ENCODE measurements at regions not wholly inside any gene's neighbourhood (a gene's known extent, or its start where the extent isn't known, plus 50 kb on each side); places are given as distances from the start of the nearest gene placed in this dataset.
"Not testable (repeated sequence)": the region's sequence is repeated elsewhere in the genome, so short reads cannot be mapped to it uniquely, and the experiment has no call there.

GRCh38 chr15:30802001-30802400, 101.7 kb upstream of the FAN1 start:
- not testable (repeated sequence) for TF ChIP-seq POLR2A, CTCF (IDR thresholded peaks at IDR 0.05)
